ENCODE measurements at regions not wholly inside any gene's neighbourhood (a gene's known extent, or its start where the extent isn't known, plus 50 kb on each side); places are given as distances from the start of the nearest gene placed in this dataset.
"Not testable (repeated sequence)": the region's sequence is repeated elsewhere in the genome, so short reads cannot be mapped to it uniquely, and the experiment has no call there.

DNA sequence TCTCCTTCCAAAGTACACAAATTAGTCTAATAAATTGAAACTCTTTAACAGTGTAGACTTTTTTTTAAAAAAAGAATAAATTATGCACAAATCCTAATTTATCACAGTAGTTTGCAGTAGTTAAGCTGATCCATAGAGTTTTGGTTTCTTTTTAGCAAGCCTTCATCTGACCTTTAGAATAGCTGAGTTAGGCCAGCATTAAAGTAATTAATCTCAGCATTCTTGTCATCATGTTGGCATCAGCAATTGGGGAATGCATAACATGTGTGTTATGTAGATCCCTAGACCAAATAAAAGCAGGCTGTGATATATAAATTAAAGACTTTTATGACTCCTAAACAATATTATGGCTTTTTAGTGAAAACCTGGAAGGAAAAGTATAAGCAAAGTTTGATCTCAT is 426.5 kb upstream of the PABPC4L start:
- intact Hi-C loops (cut with DNase I): no loop called here
- no peak overlapping the region for H3K9ac ChIP-seq (ENCODE audit: low read length in 3 of 3)
- no peaks in the 10 kb centered on the region for H3K36me3 ChIP-seq (ENCODE audit: control insufficient read depth in 2 of 3, insufficient read depth in 3 of 3, low read length in 3 of 3)
- TF ChIP-seq, protein P1, sequence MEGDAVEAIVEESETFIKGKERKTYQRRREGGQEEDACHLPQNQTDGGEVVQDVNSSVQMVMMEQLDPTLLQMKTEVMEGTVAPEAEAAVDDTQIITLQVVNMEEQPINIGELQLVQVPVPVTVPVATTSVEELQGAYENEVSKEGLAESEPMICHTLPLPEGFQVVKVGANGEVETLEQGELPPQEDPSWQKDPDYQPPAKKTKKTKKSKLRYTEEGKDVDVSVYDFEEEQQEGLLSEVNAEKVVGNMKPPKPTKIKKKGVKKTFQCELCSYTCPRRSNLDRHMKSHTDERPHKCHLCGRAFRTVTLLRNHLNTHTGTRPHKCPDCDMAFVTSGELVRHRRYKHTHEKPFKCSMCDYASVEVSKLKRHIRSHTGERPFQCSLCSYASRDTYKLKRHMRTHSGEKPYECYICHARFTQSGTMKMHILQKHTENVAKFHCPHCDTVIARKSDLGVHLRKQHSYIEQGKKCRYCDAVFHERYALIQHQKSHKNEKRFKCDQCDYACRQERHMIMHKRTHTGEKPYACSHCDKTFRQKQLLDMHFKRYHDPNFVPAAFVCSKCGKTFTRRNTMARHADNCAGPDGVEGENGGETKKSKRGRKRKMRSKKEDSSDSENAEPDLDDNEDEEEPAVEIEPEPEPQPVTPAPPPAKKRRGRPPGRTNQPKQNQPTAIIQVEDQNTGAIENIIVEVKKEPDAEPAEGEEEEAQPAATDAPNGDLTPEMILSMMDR (IDR thresholded peaks at IDR 0.05; ENCODE audit: borderline replicate concordance, extremely low read depth, insufficient read depth): no peak
- no peaks in the 10 kb centered on the region for H3K27me3 ChIP-seq (ENCODE audit: control insufficient read depth, insufficient read depth, low read length)
- H3K4me1 ChIP-seq (ENCODE audit: control insufficient read depth in 2 of 3, insufficient read depth in 2 of 3, low read depth in 1 of 3, low read length in 3 of 3): peaks cover 5 to 10% (median 9%) of the 10 kb centered on the region in 3 donors
- H3K27ac ChIP-seq (ENCODE audit: low read depth in 2 of 2, low read length in 2 of 2): peak overlapping the region; percentile 35 to 83
- no peaks in the 10 kb centered on the region for H3K9me3 ChIP-seq (ENCODE audit: control insufficient read depth in 2 of 3, insufficient read depth in 1 of 3, low read length in 3 of 3)
- DNase-seq: peak in 2 of 5 donors; percentile 74 to 87
- no peak for FAIRE-seq
- H3K4me3 ChIP-seq (ENCODE audit: low read length in 3 of 3): peak overlapping the region in 2 of 3 donors; percentile 55 to 57

DNA sequence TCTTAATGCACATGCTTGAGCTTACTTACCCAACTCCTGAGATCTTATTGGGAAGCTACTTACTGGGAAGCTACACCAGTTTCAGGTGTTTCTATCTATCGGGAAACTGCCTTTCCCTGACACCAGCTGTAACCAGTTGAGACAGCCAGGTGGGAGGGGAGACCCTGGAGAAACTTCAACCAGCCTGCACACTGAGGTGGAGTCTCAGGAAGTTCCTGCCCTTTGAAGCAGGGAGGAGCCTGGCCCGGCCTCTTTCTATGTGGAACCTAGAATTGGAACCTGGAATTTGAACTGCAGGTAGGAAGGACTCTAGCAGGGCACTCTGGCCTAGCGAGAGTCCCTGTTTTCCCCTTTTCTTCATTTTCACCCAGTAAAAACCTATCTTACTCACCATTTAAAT is 425.8 kb upstream of the PABPC4L start:
- FAIRE-seq (peak; percentile 35), DNase-seq (peak in 3 of 5 donors; percentile 29 to 82 (median 46))
- Histone ChIP-seq H3K27me3 (ENCODE audit: control insufficient read depth, insufficient read depth, low read length) (no peaks in the 10 kb centered on the region), H3K9me3 (ENCODE audit: control insufficient read depth in 2 of 3, insufficient read depth in 1 of 3, low read length in 3 of 3) (no peaks in the 10 kb centered on the region), H3K4me1 (ENCODE audit: control insufficient read depth in 2 of 3, insufficient read depth in 2 of 3, low read depth in 1 of 3, low read length in 3 of 3) (peaks cover 5 to 11% (median 10%) of the 10 kb centered on the region in 3 donors), H3K36me3 (ENCODE audit: control insufficient read depth in 2 of 3, insufficient read depth in 3 of 3, low read length in 3 of 3) (no peaks in the 10 kb centered on the region), H3K27ac (ENCODE audit: low read depth in 2 of 2, low read length in 2 of 2) (peak overlapping the region; percentile 35 to 83), H3K4me3 (ENCODE audit: low read length in 3 of 3) (peak overlapping the region in 2 of 3 donors; percentile 55 to 57), H3K9ac (ENCODE audit: low read length in 3 of 3) (peak overlapping the region in 1 of 3 donors; percentile 53)
- intact Hi-C loops (cut with DNase I): no loop called here
- TF ChIP-seq, protein P1 (IDR thresholded peaks at IDR 0.05; ENCODE audit: borderline replicate concordance, extremely low read depth, insufficient read depth): no peak

DNA sequence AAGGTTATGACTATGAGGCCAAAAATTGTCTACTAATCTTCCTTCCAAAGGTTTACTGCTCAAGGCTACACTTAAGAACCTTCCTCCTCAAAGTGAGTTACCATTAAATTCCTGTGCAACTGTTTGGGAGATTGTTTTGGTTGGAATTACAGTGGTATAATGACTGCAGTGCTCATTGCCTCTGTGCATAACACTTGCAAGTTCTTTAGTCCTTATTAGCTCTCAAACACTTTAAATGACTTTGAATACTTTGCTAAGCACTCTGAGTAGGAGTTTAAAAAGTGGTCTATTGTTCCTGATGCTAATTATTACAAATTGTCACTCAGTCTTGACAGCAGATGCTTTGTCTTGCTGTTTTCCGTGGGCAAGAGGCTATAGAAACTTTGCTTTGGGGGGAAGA is 422.8 kb upstream of the PABPC4L start:
- intact Hi-C loops (cut with DNase I): no loop called here

DNA sequence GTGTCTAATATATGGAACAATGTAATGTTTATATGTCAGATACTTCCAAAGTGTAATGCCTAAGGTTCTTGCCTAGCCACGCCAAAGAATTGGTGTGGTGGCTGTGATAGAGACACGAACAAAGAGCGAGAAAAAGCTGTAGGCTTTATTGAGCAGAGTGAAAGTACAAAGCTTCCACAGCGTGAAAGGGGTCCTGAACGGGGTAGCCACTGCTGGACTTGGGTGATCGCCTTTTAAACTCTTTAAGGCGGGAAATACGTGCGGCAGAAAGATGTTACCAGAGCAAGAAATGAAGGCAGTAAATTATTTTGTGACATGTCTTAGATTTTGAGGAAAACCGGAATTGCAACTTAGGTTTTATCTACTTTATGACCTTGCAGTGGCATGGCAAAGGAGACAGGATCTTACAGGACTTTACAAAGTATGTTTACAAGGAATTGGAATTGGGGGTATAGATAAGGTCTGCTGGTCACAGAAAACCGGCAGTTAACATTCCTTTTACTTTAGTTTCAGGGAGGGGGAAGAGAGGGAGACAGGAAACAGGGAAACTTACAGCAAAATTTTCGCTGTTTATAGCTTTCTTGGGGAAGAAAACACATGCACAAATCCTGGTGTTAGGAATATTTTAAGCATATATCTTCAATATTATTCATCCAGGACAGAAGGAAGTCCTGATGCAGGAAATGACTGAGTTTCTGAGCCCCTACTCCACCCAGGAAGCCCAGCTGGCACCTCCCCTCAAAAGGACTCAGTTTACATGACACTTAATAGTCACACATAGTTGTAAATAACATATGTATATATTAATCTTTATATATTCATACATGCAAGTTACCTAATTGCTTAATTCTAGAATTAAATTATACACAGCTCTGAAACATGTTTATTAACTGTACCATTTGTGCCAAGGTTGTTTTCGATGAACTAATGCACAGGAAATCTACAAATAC is 421.3 kb upstream of the PABPC4L start:
- Histone ChIP-seq H3K9ac (ENCODE audit: low read length in 3 of 3) (peak overlapping the region in 1 of 3 donors; percentile 46), H3K4me3 (ENCODE audit: low read length in 3 of 3) (peak overlapping the region; percentile 16 to 41 (median 38)), H3K27ac (ENCODE audit: low read depth in 2 of 2, low read length in 2 of 2) (peak overlapping the region in 1 of 2 donors; percentile 77)
- H3K27me3 ChIP-seq (ENCODE audit: control insufficient read depth, insufficient read depth, low read length); H3K36me3 ChIP-seq (ENCODE audit: control insufficient read depth in 2 of 3, insufficient read depth in 3 of 3, low read length in 3 of 3); H3K4me1 ChIP-seq (ENCODE audit: control insufficient read depth in 2 of 3, insufficient read depth in 2 of 3, low read depth in 1 of 3, low read length in 3 of 3); FAIRE-seq; H3K9me3 ChIP-seq (ENCODE audit: control insufficient read depth in 2 of 3, insufficient read depth in 1 of 3, low read length in 3 of 3); intact Hi-C loops (cut with DNase I): not testable (repeated sequence)
- DNase-seq: peak in 3 of 5 donors; percentile 49 to 81 (median 74)

More for the DNA sequence above, 422.8 kb upstream of the PABPC4L start:
- TF ChIP-seq, protein P1 (IDR thresholded peaks at IDR 0.05; ENCODE audit: borderline replicate concordance, extremely low read depth, insufficient read depth): no peak
- Histone ChIP-seq H3K4me1 (ENCODE audit: control insufficient read depth in 2 of 3, insufficient read depth in 2 of 3, low read depth in 1 of 3, low read length in 3 of 3) (peaks cover 8 to 11% (median 10%) of the 10 kb centered on the region in 3 donors), H3K36me3 (ENCODE audit: control insufficient read depth in 2 of 3, insufficient read depth in 3 of 3, low read length in 3 of 3) (no peaks in the 10 kb centered on the region), H3K27me3 (ENCODE audit: control insufficient read depth, insufficient read depth, low read length) (no peaks in the 10 kb centered on the region), H3K27ac (ENCODE audit: low read depth in 2 of 2, low read length in 2 of 2) (no peak overlapping the region), H3K4me3 (ENCODE audit: low read length in 3 of 3) (no peak overlapping the region), H3K9me3 (ENCODE audit: control insufficient read depth in 2 of 3, insufficient read depth in 1 of 3, low read length in 3 of 3) (no peaks in the 10 kb centered on the region), H3K9ac (ENCODE audit: low read length in 3 of 3) (no peak overlapping the region)
- DNase-seq (peak in 1 of 5 donors; percentile 30), FAIRE-seq (no peak)
